HEK293 (cell line): ENCODE measurements at regions not wholly inside any gene's neighbourhood (a gene's known extent, or its start where the extent isn't known, plus 50 kb on each side); places are given as distances from the start of the nearest gene placed in this dataset.

ENCODE experiments used
- CTCF ChIA-PET: fragments of 350-600 bp; formaldehyde crosslinking; extraction: SDS; loops from one replicate; lab custom pipeline; 2021; ENCODE audit warnings: antibody characterized with exemption; lab: Yijun Ruan, JAX
- POLR2A ChIA-PET: fragments of 300-600 bp; formaldehyde crosslinking; extraction: SDS; loops from one replicate; lab custom pipeline; 2020; ENCODE audit warnings: antibody characterized with exemption, inconsistent platforms; lab: Yijun Ruan, JAX
- H3K27ac ChIP-seq: fragments of 200-500 bp; sonication (Bioruptor generic); 2 replicates; pipeline ENCODE4 v1.5.1; 2014; ENCODE audit warnings: low read depth, low read length, control low read depth, inconsistent platforms; ENCODE audit errors: extremely low read depth
- H3K36me3 ChIP-seq, 2 experiments: fragments of 200-500 bp in 1 of 2; sonication (Bioruptor generic) in 1 of 2; 1 replicate in 1 of 2; 2 replicates in 1 of 2; pipeline ENCODE4 v1.5.1; 2014 to 2017; ENCODE audit warnings: inconsistent platforms in 2 of 2, low read length in 2 of 2; ENCODE audit not compliant: control insufficient read depth in 2 of 2, insufficient read depth in 1 of 2
- H3K4me1 ChIP-seq: fragments of 200-500 bp; sonication (Bioruptor generic); 2 replicates; pipeline ENCODE4 v1.5.1; 2014; ENCODE audit warnings: mild to moderate bottlenecking, low read length, inconsistent platforms; ENCODE audit not compliant: control insufficient read depth, insufficient read depth
- H3K4me3 ChIP-seq: 2 replicates; pipeline ENCODE4 v1.5.1; 2011; ENCODE audit warnings: low read depth, mild to moderate bottlenecking, control low read depth, low read length, moderate library complexity
- H3K9me3 ChIP-seq: fragments of 200-500 bp; sonication (Bioruptor generic); 2 replicates; pipeline ENCODE4 v1.5.1; 2014; ENCODE audit warnings: low read depth, low read length, inconsistent platforms; ENCODE audit not compliant: control insufficient read depth, insufficient read depth
- FEZF1 ChIP-seq: fragments of 450-650 bp; formaldehyde crosslinking; IDR thresholded peaks from 2 replicates; pipeline ENCODE4 v1.5.1; 2016; ENCODE audit warnings: missing biosample characterization, missing genetic modification characterization
- YY1 ChIP-seq: fragments of 450-650 bp; formaldehyde crosslinking; IDR thresholded peaks from 2 replicates; pipeline ENCODE4 v1.5.1; 2018; ENCODE audit warnings: missing biosample characterization, missing genetic modification characterization
- YY2 ChIP-seq: fragments of 450-650 bp; formaldehyde crosslinking; IDR thresholded peaks from 2 replicates; pipeline ENCODE4 v1.5.1; 2016; ENCODE audit warnings: missing biosample characterization, missing genetic modification characterization
- ZNF184 ChIP-seq: fragments of 450-650 bp; IDR thresholded peaks from 2 replicates; pipeline ENCODE4 v1.5.1; 2018; ENCODE audit warnings: missing biosample characterization, mild to moderate bottlenecking, missing genetic modification characterization
- ZNF2 ChIP-seq: fragments of 450-650 bp; formaldehyde crosslinking; IDR thresholded peaks from 2 replicates; pipeline ENCODE4 v1.5.1; 2016; ENCODE audit warnings: missing biosample characterization, missing genetic modification characterization
- ZNF24 ChIP-seq: fragments of 450-650 bp; formaldehyde crosslinking; IDR thresholded peaks from 2 replicates; pipeline ENCODE4 v1.5.1; 2016; ENCODE audit warnings: missing biosample characterization, missing genetic modification characterization
- ZNF292 ChIP-seq: fragments of 450-650 bp; formaldehyde crosslinking; IDR thresholded peaks from 2 replicates; pipeline ENCODE4 v1.5.1; 2016; ENCODE audit warnings: low read depth, missing biosample characterization, missing genetic modification characterization, borderline replicate concordance
- ZNF501 ChIP-seq: fragments of 450-650 bp; formaldehyde crosslinking; IDR thresholded peaks from 2 replicates; pipeline ENCODE4 v1.5.1; 2016; ENCODE audit warnings: missing biosample characterization, missing genetic modification characterization
- ZNF530 ChIP-seq: fragments of 450-650 bp; formaldehyde crosslinking; IDR thresholded peaks from 2 replicates; pipeline ENCODE4 v1.5.1; 2016; ENCODE audit warnings: low read depth, missing biosample characterization, missing genetic modification characterization
- ZNF658 ChIP-seq: fragments of 450-650 bp; formaldehyde crosslinking; IDR thresholded peaks from 2 replicates; pipeline ENCODE4; 2016; ENCODE audit warnings: missing biosample characterization, missing genetic modification characterization
- ZSCAN16 ChIP-seq: fragments of 450-650 bp; formaldehyde crosslinking; IDR thresholded peaks from 2 replicates; pipeline ENCODE4 v1.5.1; 2016; ENCODE audit warnings: missing biosample characterization, missing genetic modification characterization
- ZSCAN30 ChIP-seq: fragments of 450-650 bp; IDR thresholded peaks from 2 replicates; pipeline ENCODE4 v1.5.1; 2018; ENCODE audit warnings: missing biosample characterization, mild to moderate bottlenecking, missing genetic modification characterization, moderate library complexity
- TF ChIP-seq, protein P1 (sequence below): fragments of 450-650 bp; formaldehyde crosslinking; IDR thresholded peaks from 2 replicates; pipeline ENCODE4 v1.5.1; 2016; ENCODE audit warnings: missing biosample characterization, missing genetic modification characterization
- TF ChIP-seq, protein P2 (sequence below): fragments of 450-650 bp; formaldehyde crosslinking; IDR thresholded peaks from 2 replicates; pipeline ENCODE4 v1.5.1; 2016; ENCODE audit warnings: missing biosample characterization, missing genetic modification characterization, low read depth
- TF ChIP-seq, protein P3 (sequence below): fragments of 450-650 bp; formaldehyde crosslinking; IDR thresholded peaks from 2 replicates; pipeline ENCODE4 v1.5.1; 2016; ENCODE audit warnings: missing biosample characterization, missing genetic modification characterization
- TF ChIP-seq, protein P4 (sequence below): fragments of 450-650 bp; formaldehyde crosslinking; IDR thresholded peaks from 2 replicates; pipeline ENCODE4 v1.5.1; 2017; ENCODE audit warnings: missing biosample characterization, mild to moderate bottlenecking, missing genetic modification characterization, moderate library complexity

DNA sequence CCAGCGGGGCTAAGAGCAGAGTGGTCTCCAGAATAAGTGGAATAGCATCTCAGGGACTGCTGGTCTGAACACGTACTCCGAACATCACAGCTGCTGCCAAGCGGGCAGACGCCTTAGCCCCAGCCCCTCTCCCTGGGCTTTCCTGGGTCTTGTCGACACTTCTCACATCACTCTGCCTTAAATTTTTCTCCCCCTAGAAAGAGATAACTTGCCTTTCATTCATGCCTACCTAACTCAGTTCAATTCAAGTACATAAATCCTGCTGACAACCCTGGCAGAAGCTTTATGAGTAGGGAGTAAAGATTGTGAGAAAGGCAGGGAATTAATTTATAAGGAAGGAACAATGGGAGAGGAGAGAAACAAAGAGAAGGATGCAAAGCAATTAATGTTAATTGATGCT, 202.9 kb upstream of the TNP1 start (continued):
- TF ChIP-seq YY2 (tag by site-specific recombination) (no peak), ZSCAN30 (no peak), ZNF658 (tag by site-specific recombination) (no peak)

DNA sequence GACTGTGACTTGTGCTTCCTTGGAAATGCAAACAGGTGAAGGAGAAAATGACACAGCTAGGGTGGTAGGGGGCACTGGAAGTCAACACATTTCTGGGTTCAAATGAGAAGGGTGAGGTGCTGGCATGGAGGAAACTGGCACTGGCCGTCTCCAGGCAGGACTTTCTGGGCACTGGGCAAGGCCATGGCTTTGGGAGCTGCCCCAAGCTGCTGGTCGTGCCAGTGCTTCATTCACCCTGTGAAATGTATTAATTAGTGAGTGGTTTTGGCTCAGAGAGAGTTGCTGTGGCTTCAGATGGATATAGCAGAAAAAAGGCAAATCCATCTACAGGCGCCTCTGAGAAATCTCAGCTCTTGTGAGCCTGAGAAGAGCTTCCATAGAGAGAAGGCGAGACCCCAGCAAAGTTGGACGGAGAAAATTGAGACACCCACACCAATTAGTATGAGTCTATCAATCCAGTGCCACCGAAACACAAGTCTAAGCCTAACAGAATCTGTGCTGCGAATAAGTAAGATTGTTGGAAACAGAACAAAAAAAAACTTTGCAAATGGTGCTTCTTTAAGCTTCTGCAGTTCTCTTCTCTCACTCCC, 202.1 kb upstream of the TNP1 start:
- Histone ChIP-seq H3K4me3 (no peak overlapping the region), H3K9me3 (no peaks in the 10 kb centered on the region), H3K36me3 (no peaks in the 10 kb centered on the region), H3K27ac (no peak overlapping the region), H3K4me1 (no peaks in the 10 kb centered on the region)
- TF ChIP-seq ZSCAN16 (tag by site-specific recombination) (no peak), ZNF292 (no peak), ZNF24 (tag by site-specific recombination) (no peak), YY1 (no peak), ZNF530 (tag by site-specific recombination) (no peak), FEZF1 (tag by site-specific recombination) (no peak), ZNF2 (tag by site-specific recombination) (no peak), ZNF184 (tag by site-specific recombination) (no peak), ZNF501 (tag by site-specific recombination) (no peak), ZNF658 (tag by site-specific recombination) (no peak)
- TF ChIP-seq, protein P1, sequence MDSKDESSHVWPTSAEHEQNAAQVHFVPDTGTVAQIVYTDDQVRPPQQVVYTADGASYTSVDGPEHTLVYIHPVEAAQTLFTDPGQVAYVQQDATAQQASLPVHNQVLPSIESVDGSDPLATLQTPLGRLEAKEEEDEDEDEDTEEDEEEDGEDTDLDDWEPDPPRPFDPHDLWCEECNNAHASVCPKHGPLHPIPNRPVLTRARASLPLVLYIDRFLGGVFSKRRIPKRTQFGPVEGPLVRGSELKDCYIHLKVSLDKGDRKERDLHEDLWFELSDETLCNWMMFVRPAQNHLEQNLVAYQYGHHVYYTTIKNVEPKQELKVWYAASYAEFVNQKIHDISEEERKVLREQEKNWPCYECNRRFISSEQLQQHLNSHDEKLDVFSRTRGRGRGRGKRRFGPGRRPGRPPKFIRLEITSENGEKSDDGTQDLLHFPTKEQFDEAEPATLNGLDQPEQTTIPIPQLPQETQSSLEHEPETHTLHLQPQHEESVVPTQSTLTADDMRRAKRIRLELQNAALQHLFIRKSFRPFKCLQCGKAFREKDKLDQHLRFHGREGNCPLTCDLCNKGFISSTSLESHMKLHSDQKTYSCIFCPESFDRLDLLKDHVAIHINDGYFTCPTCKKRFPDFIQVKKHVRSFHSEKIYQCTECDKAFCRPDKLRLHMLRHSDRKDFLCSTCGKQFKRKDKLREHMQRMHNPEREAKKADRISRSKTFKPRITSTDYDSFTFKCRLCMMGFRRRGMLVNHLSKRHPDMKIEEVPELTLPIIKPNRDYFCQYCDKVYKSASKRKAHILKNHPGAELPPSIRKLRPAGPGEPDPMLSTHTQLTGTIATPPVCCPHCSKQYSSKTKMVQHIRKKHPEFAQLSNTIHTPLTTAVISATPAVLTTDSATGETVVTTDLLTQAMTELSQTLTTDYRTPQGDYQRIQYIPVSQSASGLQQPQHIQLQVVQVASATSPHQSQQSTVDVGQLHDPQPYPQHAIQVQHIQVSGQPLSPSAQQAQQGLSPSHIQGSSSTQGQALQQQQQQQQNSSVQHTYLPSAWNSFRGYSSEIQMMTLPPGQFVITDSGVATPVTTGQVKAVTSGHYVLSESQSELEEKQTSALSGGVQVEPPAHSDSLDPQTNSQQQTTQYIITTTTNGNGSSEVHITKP (tag by site-specific recombination) = no peak
- TF ChIP-seq, protein P2, sequence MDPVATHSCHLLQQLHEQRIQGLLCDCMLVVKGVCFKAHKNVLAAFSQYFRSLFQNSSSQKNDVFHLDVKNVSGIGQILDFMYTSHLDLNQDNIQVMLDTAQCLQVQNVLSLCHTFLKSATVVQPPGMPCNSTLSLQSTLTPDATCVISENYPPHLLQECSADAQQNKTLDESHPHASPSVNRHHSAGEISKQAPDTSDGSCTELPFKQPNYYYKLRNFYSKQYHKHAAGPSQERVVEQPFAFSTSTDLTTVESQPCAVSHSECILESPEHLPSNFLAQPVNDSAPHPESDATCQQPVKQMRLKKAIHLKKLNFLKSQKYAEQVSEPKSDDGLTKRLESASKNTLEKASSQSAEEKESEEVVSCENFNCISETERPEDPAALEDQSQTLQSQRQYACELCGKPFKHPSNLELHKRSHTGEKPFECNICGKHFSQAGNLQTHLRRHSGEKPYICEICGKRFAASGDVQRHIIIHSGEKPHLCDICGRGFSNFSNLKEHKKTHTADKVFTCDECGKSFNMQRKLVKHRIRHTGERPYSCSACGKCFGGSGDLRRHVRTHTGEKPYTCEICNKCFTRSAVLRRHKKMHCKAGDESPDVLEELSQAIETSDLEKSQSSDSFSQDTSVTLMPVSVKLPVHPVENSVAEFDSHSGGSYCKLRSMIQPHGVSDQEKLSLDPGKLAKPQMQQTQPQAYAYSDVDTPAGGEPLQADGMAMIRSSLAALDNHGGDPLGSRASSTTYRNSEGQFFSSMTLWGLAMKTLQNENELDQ (tag by site-specific recombination) = no peak
- TF ChIP-seq, protein P3, sequence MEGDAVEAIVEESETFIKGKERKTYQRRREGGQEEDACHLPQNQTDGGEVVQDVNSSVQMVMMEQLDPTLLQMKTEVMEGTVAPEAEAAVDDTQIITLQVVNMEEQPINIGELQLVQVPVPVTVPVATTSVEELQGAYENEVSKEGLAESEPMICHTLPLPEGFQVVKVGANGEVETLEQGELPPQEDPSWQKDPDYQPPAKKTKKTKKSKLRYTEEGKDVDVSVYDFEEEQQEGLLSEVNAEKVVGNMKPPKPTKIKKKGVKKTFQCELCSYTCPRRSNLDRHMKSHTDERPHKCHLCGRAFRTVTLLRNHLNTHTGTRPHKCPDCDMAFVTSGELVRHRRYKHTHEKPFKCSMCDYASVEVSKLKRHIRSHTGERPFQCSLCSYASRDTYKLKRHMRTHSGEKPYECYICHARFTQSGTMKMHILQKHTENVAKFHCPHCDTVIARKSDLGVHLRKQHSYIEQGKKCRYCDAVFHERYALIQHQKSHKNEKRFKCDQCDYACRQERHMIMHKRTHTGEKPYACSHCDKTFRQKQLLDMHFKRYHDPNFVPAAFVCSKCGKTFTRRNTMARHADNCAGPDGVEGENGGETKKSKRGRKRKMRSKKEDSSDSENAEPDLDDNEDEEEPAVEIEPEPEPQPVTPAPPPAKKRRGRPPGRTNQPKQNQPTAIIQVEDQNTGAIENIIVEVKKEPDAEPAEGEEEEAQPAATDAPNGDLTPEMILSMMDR (tag by site-specific recombination) = no peak
- TF ChIP-seq, protein P4, sequence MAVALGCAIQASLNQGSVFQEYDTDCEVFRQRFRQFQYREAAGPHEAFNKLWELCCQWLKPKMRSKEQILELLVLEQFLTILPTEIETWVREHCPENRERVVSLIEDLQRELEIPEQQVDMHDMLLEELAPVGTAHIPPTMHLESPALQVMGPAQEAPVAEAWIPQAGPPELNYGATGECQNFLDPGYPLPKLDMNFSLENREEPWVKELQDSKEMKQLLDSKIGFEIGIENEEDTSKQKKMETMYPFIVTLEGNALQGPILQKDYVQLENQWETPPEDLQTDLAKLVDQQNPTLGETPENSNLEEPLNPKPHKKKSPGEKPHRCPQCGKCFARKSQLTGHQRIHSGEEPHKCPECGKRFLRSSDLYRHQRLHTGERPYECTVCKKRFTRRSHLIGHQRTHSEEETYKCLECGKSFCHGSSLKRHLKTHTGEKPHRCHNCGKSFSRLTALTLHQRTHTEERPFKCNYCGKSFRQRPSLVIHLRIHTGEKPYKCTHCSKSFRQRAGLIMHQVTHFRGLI (tag by site-specific recombination) = no peak
- CTCF ChIA-PET = interaction anchor here (1.2 to 1.7 kb wide), 2 partner anchors 18 to 380 kb away, joined by 3 to 6 read pairs; no protein-coding TSS in a partner anchor
- POLR2A ChIA-PET = interaction anchor here (0.6 kb wide), 1 partner anchor 206 kb away, joined by 3 read pairs; no protein-coding TSS in a partner anchor
